Coronary artery (tissue), 2 donors: ENCODE measurements at regions not wholly inside any gene's neighbourhood (a gene's known extent, or its start where the extent isn't known, plus 50 kb on each side); places are given as distances from the start of the nearest gene placed in this dataset.

Experiments
- DNase-seq: peaks from one replicate; pipeline ENCODE4 v3.0.0-alpha.2; 2017; ENCODE audit warnings: low spot score
- H3K27ac ChIP-seq, 2 donors: fragments of 200-600 bp; sonication (generic); one replicate each; pipeline ENCODE4 v1.5.1; 2016 to 2019
- H3K4me3 ChIP-seq: fragments of 200-600 bp; sonication (generic); 2 replicates; pipeline ENCODE4 v1.5.1; 2016; ENCODE audit warnings: mild to moderate bottlenecking, moderate library complexity
- TF ChIP-seq, protein P1 (sequence below): fragments of 200-600 bp; sonication (generic); IDR thresholded peaks from one replicate; pipeline ENCODE4 v1.5.1; 2019; ENCODE audit warnings: antibody characterized with exemption

DNA sequence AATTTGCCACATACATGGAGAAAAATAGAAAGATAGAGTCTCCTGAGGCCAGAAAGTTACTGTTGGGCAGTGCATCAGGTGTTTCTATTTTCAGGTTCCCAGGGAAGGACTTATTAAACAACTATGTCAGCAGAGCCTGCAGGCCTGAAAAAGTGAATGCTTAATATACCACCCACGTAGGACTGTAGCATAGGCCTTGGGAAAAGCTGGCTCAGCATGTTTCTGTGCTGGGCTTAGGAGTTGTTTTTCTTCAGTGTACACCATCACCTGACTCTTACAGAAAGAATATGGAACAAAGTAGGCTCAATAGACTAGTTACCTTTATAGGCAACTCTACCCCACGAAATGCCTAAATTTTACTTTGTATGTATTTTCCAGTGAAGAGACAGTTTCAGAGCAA, 1385.9 kb downstream of the FAM133A start:
- DNase-seq = no peak
- Histone ChIP-seq H3K27ac (no peak overlapping the region), H3K4me3 (no peak overlapping the region)
- TF ChIP-seq, protein P1, sequence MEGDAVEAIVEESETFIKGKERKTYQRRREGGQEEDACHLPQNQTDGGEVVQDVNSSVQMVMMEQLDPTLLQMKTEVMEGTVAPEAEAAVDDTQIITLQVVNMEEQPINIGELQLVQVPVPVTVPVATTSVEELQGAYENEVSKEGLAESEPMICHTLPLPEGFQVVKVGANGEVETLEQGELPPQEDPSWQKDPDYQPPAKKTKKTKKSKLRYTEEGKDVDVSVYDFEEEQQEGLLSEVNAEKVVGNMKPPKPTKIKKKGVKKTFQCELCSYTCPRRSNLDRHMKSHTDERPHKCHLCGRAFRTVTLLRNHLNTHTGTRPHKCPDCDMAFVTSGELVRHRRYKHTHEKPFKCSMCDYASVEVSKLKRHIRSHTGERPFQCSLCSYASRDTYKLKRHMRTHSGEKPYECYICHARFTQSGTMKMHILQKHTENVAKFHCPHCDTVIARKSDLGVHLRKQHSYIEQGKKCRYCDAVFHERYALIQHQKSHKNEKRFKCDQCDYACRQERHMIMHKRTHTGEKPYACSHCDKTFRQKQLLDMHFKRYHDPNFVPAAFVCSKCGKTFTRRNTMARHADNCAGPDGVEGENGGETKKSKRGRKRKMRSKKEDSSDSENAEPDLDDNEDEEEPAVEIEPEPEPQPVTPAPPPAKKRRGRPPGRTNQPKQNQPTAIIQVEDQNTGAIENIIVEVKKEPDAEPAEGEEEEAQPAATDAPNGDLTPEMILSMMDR = no peak

DNA sequence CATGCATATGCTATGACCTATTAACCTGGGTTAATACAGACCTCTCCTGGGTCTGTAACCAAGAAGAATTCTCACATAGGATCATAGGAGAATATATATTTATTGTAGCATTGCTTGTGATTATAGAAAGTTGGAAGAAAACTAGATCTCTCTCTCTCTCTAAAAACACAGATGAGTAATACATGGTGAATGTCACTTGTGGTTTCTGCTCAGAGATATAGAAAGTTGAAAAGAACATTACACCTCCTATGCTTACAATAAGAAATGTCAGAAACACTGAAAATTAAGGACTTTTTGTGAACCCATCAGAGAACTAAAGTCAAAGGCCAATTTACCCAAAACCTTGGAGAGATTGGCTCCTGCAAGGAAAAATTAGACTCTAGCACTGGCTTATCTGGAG, 1389.5 kb downstream of the FAM133A start:
- Histone ChIP-seq H3K27ac (no peak overlapping the region), H3K4me3 (no peak overlapping the region)
- no peak for DNase-seq
- TF ChIP-seq, protein P1 = no peak

DNA sequence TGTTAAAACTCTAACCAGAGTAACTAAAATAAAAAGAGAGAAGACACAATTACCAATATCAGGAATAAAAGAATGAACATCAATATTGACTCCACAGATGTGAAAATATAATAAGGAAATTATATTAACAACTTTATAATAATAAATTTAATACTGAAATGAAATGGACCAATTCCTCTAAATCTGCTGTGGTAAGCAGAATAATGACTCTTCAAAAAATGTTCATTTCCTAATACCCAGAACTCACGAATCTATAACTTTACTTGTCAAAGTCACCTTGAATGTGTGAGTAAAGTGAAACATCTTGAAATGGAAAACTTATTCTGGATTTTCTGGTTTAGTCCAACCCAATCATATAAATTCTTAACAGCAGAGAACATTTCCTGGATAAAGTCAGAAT, 1391.1 kb downstream of the FAM133A start:
- TF ChIP-seq, protein P1 = no peak
- DNase-seq = no peak
- Histone ChIP-seq H3K4me3 (no peak overlapping the region), H3K27ac (no peak overlapping the region)

DNA sequence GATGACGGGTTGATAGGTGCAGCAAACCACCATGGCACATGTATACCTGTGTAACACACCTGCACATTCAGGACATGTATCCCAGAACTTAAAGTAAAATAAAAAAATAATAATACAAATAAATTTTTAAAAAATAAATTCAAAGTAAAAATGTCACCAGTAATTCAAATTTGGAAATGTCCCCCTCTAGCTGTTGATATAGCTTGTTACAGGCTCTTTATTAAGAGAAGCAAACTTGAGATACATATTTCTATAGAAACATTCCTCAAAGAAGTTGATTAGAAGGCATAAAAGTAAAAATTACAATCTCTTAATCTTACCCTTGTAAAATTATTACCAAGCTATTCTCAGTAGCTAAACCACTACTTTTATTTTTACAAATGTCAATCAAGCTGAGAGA, 1397.0 kb downstream of the FAM133A start:
- H3K4me3 ChIP-seq = no peak overlapping the region
- TF ChIP-seq, protein P1 = no peak
- no peak for DNase-seq
- H3K27ac ChIP-seq = no peak overlapping the region

DNA sequence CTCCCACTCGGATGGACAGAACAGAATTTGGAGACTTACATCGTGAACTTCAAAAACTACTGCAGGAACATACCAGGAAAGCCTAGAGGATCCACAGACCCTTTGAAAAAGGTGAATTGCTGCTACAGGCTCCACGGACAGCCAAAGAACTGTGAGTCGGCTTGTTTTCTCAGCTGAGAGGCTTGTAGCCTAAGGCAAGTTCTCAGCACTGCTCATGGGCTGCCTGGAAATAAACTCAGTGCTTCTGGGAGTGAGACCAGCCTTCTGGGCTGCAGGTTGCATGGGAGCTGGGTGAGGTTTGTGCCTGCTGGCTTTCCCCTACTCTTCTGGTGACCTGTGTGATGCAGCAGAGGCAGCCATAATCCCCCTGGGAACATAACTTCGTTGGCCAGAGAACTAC, 1397.6 kb downstream of the FAM133A start:
- no peak for DNase-seq
- TF ChIP-seq, protein P1 = no peak
- no peak overlapping the region for H3K27ac ChIP-seq
- H3K4me3 ChIP-seq = no peak overlapping the region

DNA sequence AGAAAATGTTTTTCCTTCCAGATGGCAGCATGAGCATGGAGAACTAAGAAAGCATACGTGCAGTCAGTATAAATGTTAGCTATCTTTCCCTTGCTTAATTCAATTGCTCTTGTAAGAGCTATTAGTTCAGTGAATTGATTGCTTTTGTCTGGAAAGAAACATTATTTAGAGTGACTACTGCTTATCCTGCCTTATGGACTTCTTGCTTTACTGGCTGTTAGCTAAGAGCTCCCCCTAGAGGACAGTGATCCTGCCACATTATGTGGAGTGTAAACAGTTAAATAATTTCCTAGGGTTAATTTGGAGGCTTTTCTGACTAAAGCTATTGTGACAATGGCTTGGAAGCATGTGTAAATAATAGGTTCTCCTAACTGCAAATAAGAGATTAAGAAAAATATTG, 1402.4 kb downstream of the FAM133A start:
- no peak overlapping the region for H3K27ac ChIP-seq
- DNase-seq = no peak
- H3K4me3 ChIP-seq = no peak overlapping the region
- TF ChIP-seq, protein P1 = peak; percentile 20

DNA sequence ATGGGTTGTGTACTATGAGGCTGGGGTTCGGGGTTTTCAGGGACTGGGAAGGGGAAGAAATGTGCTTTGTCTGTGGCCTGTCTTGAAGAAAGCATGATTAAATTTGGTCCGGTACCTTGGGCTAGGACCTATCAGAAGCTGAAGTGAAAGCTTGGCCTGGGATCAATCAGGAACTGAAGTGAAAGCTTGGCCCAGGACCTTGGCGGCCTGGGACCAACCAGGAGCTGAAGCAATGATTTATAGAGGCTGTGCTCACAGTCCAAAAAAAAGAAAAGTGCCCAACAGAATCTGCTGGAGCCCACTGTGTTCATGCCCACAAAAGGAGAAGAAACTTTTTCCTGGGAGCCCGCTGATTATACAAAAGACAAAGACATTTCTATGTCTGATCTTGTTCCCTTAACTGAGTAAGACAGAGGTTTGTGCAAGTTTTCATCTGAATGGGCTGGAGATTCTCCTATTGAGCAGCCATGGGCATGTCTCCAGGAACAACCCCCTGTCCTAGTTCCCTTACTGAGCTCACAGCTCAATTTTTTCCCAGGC, 1427.9 kb downstream of the FAM133A start:
- Histone ChIP-seq H3K27ac (no peak overlapping the region), H3K4me3 (no peak overlapping the region)
- no peak for DNase-seq
- TF ChIP-seq, protein P1 = no peak
